GM19397 (cell line): ENCODE measurements at regions not wholly inside any gene's neighbourhood (a gene's known extent, or its start where the extent isn't known, plus 50 kb on each side); places are given as distances from the start of the nearest gene placed in this dataset.

Experiments used
- ATAC-seq: cut with Tn5 transposase; IDR thresholded peaks from one replicate; pipeline ENCODE4 v1.9.1; 2021; ENCODE audit warnings: mild to moderate bottlenecking, moderate library complexity; ENCODE audit not compliant: unreplicated experiment

DNA sequence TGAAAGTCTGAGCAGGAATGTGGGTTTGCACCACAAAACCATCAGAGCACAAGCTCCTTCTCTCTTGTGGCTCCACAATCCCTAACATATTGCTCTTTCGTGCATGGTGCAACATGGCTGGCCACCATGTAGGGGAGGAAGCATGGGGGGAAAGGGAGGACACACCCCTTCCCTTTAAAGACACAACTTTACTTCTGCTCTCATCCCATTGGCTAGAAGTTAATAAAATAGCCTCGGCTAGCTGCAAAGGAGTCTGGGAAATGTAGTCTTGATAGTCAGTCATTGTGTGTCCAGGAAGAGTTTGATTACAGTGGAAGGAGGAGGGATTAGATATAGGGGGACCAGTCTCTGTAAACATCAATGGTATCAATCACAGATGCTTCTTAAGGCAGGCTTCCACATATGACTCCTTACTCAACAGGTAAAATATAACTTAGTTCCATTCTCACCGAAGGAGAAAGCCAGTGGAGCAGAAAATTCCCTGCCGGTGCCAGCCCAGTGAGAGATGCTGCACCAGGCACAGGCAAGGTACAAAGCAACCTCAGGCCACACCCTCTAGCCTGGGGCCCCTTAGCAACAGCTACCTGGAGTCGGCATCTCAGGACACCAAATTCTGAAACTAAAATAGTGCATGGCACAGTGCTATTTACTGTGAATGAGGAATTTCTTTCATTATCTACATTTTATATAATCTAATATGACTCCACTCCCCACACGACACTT, 124.7 kb upstream of the CTBP2 start:
- no peak for ATAC-seq

DNA sequence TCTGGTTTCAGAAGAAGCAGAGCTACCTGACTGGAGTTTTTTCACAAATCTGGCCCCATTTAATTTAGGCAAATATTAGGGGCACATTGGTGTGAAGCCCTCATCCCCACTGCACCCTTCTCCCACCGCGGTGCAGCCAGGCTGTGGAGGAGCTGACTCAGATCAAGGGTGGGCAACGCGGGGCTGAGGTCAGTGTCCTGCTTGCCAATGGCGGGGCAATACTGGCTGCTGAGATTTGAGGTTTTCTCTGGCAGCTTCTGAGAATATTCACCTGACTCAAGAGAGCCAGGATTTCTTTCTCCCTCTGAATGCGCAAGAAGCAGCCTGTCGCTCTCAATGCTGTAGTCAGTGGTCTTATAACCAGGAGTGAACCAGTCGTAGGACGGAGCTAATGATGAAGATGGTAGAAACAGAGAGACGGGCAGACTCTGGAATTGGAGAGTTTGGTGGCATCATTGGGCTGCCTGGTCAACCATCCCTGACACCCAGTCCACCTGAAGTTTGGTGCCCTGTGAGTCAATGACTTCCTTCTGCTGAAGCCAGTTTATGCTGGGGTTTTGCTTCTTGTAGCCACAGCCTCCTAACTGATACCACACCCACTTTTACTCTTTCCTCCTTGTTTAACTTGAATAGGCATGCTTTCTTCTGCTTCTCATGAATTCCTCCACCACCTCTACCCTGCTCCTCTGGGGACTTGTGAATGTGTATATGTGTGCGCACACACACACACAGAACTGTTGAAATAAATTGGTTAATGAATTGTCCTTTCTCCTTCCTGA, 123.7 kb upstream of the CTBP2 start:
- ATAC-seq, result no peak

DNA sequence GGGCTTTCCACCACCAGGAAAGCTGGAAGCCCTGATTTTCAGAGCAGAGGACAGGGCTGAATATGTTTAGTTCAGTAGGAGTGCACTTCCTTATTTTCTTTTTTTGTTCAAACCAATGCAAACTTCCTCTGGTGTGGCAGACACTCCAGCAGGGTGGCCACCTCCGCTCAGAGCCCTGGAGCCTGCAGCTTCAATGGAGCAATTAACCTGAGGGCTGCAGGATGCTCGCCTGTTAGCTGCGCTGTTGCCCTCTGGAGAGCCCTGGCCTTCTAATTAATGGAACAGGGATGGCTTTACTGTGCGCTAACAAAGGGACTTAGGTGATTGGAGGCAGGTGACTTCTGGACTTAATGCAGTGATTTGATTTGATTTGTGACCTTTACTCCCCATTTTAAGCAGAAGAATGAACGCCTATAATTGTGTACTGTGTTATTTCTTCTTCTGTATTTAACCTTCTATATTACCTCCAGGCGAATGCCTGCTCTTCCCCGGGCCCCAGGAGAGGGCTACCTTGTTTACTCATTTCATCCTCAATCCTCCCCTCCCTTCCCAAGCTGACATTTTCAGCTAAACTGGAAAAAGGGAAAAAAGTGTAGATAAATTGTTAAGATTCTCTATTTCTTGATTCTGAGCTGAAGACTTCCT, 123.0 kb upstream of the CTBP2 start:
- no peak for ATAC-seq

DNA sequence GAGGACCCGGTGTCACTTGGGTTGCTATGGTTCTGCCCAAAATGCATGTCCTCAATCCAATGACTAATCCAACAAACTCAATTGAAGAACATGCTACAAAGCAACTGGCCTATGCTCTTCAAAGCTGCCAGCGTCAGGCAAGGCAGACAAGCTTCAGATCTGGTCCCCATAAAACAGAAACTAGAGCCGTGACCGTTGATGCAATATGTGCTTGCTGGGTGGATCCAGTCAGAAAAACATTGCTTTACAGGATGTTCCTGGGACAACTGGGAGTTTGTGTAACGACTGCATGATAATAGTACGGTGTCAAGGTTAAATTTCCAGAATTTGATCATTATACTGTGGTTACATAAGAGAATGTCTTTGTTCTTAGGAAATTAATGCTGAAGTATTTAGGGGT, 120.7 kb upstream of the CTBP2 start:
- ATAC-seq, result no peak

DNA sequence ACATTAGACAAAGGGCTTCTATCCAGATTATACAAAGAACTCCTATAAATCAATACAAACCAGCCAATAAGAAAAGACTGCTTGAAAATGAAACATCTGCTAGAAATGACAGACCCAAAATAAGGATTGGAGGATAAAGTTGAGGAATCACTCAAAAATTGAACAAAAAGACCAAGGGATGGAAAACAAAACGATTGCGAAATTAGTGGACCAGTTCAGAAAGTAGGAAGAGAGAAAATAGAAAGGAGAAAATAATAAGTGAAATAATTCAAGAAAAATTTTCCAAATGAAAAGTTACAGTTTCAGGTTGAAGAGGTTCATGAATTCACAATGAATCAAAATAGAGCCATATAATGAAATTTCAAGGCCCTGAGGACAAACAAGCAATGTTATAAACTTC, 115.8 kb upstream of the CTBP2 start:
- no peak for ATAC-seq

- ATAC-seq, result no peak
Measured at GRCh38 chr10:125274961-125275360, 114.6 kb upstream of the CTBP2 start.

- ATAC-seq, result no peak
Measured at GRCh38 chr10:125273023-125273422, 112.7 kb upstream of the CTBP2 start.

GRCh38 chr10:125269716-125270115, 109.4 kb upstream of the CTBP2 start:
- ATAC-seq, result no peak

DNA sequence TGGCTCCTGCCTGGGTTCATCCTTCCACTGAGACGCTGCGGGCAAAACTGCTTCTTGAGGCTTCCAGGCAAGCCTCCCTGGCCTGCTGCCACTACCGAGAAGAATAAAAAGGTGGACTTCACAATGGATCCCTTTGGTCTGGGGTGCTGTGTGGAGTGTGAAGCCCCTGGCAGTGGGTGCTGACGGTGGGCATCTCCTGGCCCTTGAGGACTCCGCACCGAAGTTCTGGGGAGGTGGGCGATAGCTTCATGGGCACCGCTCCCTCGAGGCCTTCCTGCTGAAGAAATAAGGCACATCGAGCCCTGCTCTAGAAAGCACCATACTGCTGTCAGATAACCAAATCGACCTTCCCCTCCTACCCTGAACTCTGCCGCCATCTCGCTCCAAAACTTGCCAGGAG, 106.6 kb upstream of the CTBP2 start:
- ATAC-seq, result no peak

GRCh38 chr10:125266541-125266940, 106.2 kb upstream of the CTBP2 start:
- no peak for ATAC-seq

- ATAC-seq, result no peak
Measured at GRCh38 chr10:125265579-125265955, 105.2 kb upstream of the CTBP2 start.

GRCh38 chr10:125264757-125265578, 104.6 kb upstream of the CTBP2 start:
- ATAC-seq, result no peak

DNA sequence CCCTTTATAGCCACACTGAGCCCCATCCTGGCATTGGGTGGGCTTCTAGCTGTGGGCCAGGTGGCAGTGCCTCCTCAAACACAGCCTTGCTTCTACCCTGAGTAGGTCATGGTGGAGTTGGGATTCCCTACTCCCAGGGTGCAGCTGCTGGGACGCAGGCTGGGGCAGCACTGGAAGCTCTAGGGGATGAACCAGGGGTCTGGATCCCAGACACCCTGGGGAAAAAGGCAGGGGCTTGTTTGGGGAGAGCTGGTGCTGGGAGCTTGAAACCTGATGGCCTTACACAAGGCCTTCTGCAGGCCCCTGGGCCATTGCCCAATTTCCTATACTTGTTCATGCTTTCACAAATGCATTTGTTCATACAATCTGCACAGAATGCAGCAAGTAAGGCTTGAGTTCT, 103.7 kb upstream of the CTBP2 start:
- no peak for ATAC-seq

DNA sequence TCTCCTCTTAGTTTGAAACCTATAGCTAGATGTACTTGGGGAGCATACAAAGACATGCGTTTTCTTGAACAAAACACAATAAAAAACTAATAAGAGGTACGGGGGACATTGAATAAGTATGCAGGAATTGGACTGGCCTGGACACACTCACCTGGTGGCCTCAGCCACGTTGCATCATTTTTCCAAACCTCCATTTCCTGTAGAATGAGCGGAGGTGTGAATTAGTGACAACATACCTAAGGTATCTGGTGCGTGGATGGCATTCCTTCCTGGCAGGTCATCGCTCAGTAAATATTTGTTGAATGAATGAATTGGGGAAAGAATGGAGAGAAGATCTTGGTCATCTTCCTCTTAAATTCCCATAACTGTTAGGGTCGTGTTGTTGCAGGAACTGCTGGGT, 103.2 kb upstream of the CTBP2 start:
- no peak for ATAC-seq

- ATAC-seq, result no peak
Measured at GRCh38 chr10:125262920-125263319, 102.6 kb upstream of the CTBP2 start.

GRCh38 chr10:125262409-125262808, 102.0 kb upstream of the CTBP2 start:
- no peak for ATAC-seq

DNA sequence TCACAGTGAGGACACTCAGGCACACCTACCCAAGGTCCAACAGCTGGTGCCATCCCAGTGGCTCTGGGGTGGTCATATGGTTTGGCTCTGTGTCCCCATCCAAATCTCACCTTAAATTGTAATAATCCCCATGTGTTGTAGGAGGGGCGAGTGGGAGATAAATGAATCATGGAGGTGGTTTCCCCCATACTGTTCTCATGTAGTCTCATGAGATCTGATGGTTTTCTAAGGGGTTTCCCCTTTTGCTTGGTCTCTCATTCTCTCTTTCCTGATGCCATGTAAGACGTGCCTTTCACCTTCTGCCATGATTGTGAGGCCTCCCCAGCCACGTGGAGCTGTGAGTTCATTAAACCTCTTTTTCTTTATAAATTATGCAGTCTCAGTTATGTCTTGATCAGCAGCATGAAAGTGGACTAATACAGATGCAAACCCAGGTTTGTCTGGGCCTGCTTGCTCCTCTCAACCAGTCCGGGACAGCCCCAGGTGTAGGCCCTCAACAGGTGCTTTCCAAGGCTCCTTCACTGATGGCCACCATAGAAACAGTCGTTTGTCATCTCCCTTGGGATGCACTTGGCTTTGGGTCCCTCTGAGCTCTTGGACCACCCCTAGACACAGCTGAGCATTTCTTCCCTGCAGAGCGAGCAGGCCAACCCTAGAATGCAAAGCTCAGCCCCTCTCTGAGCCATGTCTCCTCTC, 101.3 kb upstream of the CTBP2 start:
- ATAC-seq, result no peak

GRCh38 chr10:125260260-125260659, 99.9 kb upstream of the CTBP2 start:
- no peak for ATAC-seq

- no peak for ATAC-seq
Measured at GRCh38 chr10:125259651-125260050, 99.3 kb upstream of the CTBP2 start.

DNA sequence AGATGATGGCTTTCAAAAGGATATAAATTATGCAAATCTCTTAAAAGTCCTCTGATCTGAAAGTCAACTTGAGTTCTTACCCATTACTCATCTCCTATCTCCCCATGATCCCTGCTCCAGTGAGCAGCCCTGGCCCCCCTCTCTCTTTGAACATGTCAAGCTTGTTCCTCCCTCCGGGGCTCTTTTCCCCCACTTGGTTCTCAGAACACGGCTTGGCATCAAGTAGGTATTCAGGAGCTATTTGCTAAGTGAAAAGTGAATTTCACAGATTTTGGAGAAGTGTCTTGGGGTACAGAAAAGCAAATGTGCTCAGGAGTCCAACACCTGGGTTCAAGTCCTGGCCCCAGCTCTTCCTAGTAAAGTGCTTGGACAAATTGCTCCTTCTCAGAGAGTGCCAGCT, 98.3 kb upstream of the CTBP2 start:
- ATAC-seq, result no peak
